ENCODE measurements at regions not wholly inside any gene's neighbourhood (a gene's known extent, or its start where the extent isn't known, plus 50 kb on each side); places are given as distances from the start of the nearest gene placed in this dataset.

DNA sequence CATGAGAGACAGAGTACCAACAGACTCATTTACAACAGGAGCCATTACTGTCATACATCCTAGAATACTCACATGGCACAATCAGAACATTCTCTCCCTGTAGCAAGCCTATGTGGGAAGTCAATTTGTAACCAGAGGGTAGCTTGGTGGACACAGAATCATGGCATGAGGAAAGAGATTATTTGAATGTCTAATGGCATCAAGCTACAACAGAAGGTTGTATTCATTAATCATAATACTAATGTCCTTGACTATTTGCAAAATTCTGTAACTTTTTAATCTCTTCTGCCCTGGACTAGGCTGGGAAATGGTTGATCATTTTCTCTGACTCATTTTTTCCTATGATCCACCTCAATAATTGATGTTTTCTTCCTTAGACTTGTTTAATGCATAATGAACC is 345.2 kb upstream of the IL12A start:
- H3K36me3 ChIP-seq (ENCODE audit: insufficient read depth, low read length) = no peaks in the 10 kb centered on the region
- H3K4me3 ChIP-seq (ENCODE audit: low read depth, low read length, poor library complexity, severe bottlenecking) = no peak overlapping the region
- BruUV-seq (replicated peaks) = no TSS peak
- H3K4me1 ChIP-seq (ENCODE audit: insufficient read depth, low read length, poor library complexity, severe bottlenecking) = no peaks in the 10 kb centered on the region
- H3K27ac ChIP-seq (ENCODE audit: low read depth, low read length, poor library complexity, severe bottlenecking) = no peak overlapping the region
- DNase-seq (ENCODE audit: low spot score) = no peak
- H4K20me1 ChIP-seq (ENCODE audit: insufficient read depth, low read length) = no peaks in the 10 kb centered on the region
- POLR2A ChIA-PET = interaction anchor here (0.6 kb wide), 1 partner anchor 61 kb away, joined by 4 read pairs; no protein-coding TSS in a partner anchor
- no peak overlapping the region for H3K4me2 ChIP-seq (ENCODE audit: low read length)
- CTCF ChIA-PET (ENCODE audit: unreplicated experiment) = no interaction called here
- no peaks in the 10 kb centered on the region for H3K9me3 ChIP-seq (ENCODE audit: low read length)
- intact Hi-C loops (cut with micrococcal nuclease; ENCODE audit: unreplicated experiment) = no loop called here
- no peak overlapping the region for H2AFZ ChIP-seq (ENCODE audit: low read length)
- TF ChIP-seq, protein P1, sequence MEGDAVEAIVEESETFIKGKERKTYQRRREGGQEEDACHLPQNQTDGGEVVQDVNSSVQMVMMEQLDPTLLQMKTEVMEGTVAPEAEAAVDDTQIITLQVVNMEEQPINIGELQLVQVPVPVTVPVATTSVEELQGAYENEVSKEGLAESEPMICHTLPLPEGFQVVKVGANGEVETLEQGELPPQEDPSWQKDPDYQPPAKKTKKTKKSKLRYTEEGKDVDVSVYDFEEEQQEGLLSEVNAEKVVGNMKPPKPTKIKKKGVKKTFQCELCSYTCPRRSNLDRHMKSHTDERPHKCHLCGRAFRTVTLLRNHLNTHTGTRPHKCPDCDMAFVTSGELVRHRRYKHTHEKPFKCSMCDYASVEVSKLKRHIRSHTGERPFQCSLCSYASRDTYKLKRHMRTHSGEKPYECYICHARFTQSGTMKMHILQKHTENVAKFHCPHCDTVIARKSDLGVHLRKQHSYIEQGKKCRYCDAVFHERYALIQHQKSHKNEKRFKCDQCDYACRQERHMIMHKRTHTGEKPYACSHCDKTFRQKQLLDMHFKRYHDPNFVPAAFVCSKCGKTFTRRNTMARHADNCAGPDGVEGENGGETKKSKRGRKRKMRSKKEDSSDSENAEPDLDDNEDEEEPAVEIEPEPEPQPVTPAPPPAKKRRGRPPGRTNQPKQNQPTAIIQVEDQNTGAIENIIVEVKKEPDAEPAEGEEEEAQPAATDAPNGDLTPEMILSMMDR (conservative IDR thresholded peaks at IDR 0.05; ENCODE audit: low read length) = no peak
- no peak for TF ChIP-seq EZH2phosphoT487 (IDR thresholded peaks at IDR 0.05; ENCODE audit: borderline replicate concordance, low read depth, low read length)
- no peaks in the 10 kb centered on the region for H3K9me2 ChIP-seq (ENCODE audit: insufficient read depth, low read length)
- H3K79me2 ChIP-seq (ENCODE audit: insufficient read depth, low read depth, low read length) = no peaks in the 10 kb centered on the region

DNA sequence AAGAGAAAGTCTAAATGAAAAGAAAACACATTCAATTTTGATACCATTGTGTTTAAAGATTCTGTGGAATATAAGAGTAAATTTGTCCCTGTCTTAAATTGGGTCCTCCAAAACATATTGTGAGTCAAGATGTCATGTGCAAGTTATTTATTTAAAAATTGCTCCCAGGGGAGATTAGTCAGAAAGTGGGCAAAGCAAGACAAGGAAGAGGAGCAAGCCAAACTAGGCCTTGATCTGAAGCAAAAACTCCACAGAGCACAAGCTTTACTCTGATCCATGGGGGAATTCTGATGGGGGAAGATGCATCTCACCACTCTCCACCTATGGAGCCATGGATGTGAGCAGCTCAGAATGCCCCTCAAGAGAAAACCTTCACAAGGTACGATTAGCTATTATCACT is 342.8 kb upstream of the IL12A start:
- TF ChIP-seq, protein P1 (conservative IDR thresholded peaks at IDR 0.05; ENCODE audit: low read length) = no peak
- no peak for TF ChIP-seq EZH2phosphoT487 (IDR thresholded peaks at IDR 0.05; ENCODE audit: borderline replicate concordance, low read depth, low read length)
- no peak for DNase-seq (ENCODE audit: low spot score)
- intact Hi-C loops (cut with micrococcal nuclease; ENCODE audit: unreplicated experiment) = no loop called here
- Histone ChIP-seq H3K4me2 (ENCODE audit: low read length) (no peak overlapping the region), H3K27ac (ENCODE audit: low read depth, low read length, poor library complexity, severe bottlenecking) (no peak overlapping the region), H3K79me2 (ENCODE audit: insufficient read depth, low read depth, low read length) (no peaks in the 10 kb centered on the region), H3K9me3 (ENCODE audit: low read length) (no peaks in the 10 kb centered on the region), H3K36me3 (ENCODE audit: insufficient read depth, low read length) (no peaks in the 10 kb centered on the region), H2AFZ (ENCODE audit: low read length) (no peak overlapping the region), H3K4me1 (ENCODE audit: insufficient read depth, low read length, poor library complexity, severe bottlenecking) (no peaks in the 10 kb centered on the region), H4K20me1 (ENCODE audit: insufficient read depth, low read length) (no peaks in the 10 kb centered on the region), H3K9me2 (ENCODE audit: insufficient read depth, low read length) (no peaks in the 10 kb centered on the region), H3K4me3 (ENCODE audit: low read depth, low read length, poor library complexity, severe bottlenecking) (no peak overlapping the region)
- ChIA-PET POLR2A (interaction anchor here (1.2 kb wide), 1 partner anchor 18 kb away, joined by 3 read pairs; no protein-coding TSS in a partner anchor), CTCF (ENCODE audit: unreplicated experiment) (no interaction called here)
- BruUV-seq (replicated peaks) = no TSS peak

DNA sequence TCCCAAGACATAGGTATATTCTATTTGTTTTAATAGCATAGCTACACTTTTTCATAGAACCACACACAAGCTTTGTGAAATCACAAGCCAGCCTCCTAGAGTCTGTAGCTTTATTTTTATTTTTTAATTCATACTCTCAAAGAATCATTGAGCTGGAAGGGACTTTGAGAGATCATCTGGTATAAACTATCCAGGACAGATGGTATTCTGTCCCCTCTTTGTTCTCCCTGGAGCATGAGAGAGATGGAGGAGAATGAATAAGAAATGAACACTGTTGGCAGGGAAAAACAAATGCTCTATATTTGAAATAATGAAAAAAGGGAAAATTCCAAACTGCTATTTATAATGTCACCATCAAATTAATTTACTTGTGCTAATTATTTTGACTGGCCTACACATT is 338.7 kb upstream of the IL12A start:
- no peak for DNase-seq (ENCODE audit: low spot score)
- H3K79me2 ChIP-seq (ENCODE audit: insufficient read depth, low read depth, low read length) = no peaks in the 10 kb centered on the region; the same call in 1 of the 2 replicates
- TF ChIP-seq, protein P1 (conservative IDR thresholded peaks at IDR 0.05; ENCODE audit: low read length) = no peak
- no peak for TF ChIP-seq EZH2phosphoT487 (IDR thresholded peaks at IDR 0.05; ENCODE audit: borderline replicate concordance, low read depth, low read length)
- ChIA-PET CTCF (ENCODE audit: unreplicated experiment) (no interaction called here), POLR2A (interaction anchor here (0.6 to 0.9 kb wide), 2 partner anchors 9 to 10 kb away, joined by 3 read pairs; no protein-coding TSS in a partner anchor)
- H2AFZ ChIP-seq (ENCODE audit: low read length) = no peak overlapping the region
- no peak overlapping the region for H3K27ac ChIP-seq (ENCODE audit: low read depth, low read length, poor library complexity, severe bottlenecking)
- BruUV-seq (replicated peaks) = no TSS peak
- H3K4me3 ChIP-seq (ENCODE audit: low read depth, low read length, poor library complexity, severe bottlenecking) = no peak overlapping the region
- intact Hi-C loops (cut with micrococcal nuclease; ENCODE audit: unreplicated experiment) = no loop called here
- H3K36me3 ChIP-seq (ENCODE audit: insufficient read depth, low read length) = no peaks in the 10 kb centered on the region
- no peaks in the 10 kb centered on the region for H4K20me1 ChIP-seq (ENCODE audit: insufficient read depth, low read length)
- H3K4me2 ChIP-seq (ENCODE audit: low read length) = no peak overlapping the region
- H3K9me2 ChIP-seq (ENCODE audit: insufficient read depth, low read length) = no peaks in the 10 kb centered on the region
- no peaks in the 10 kb centered on the region for H3K9me3 ChIP-seq (ENCODE audit: low read length)
- H3K4me1 ChIP-seq (ENCODE audit: insufficient read depth, low read length, poor library complexity, severe bottlenecking) = no peaks in the 10 kb centered on the region

Data from OCI-LY7 (cell line).